H1 (cell line): ENCODE measurements at regions not wholly inside any gene's neighbourhood (a gene's known extent, or its start where the extent isn't known, plus 50 kb on each side); places are given as distances from the start of the nearest gene placed in this dataset.

Experiments
- ATF3 ChIP-seq: IDR thresholded peaks from 2 replicates; pipeline ENCODE4 v1.6.1; 2011; ENCODE audit warnings: low read depth, mild to moderate bottlenecking, low read length; ENCODE audit not compliant: insufficient read depth
- CTCF ChIP-seq, 3 experiments: IDR thresholded peaks; 1 replicate in 2 of 3; 2 replicates in 1 of 3; pipeline versions ENCODE4 v1.5.1 to v1.6.1; 2011; ENCODE audit warnings: low read length in 3 of 3, mild to moderate bottlenecking in 3 of 3, inconsistent platforms in 2 of 3, low read depth in 1 of 3, moderate library complexity in 1 of 3; ENCODE audit not compliant: insufficient read depth in 1 of 3; ENCODE audit errors: control extremely low read depth in 1 of 3
- EZH2 ChIP-seq: fragments of 200-600 bp; sonication (generic); IDR thresholded peaks from 2 replicates; pipeline ENCODE4 v1.7.1; 2012; ENCODE audit warnings: low read depth, mild to moderate bottlenecking, moderate library complexity, low read length, inconsistent platforms; ENCODE audit not compliant: severe bottlenecking
- HDAC6 ChIP-seq: IDR thresholded peaks from one replicate; pipeline ENCODE4 v1.7.1; 2012; ENCODE audit warnings: low read depth, mild to moderate bottlenecking, inconsistent platforms, low read length, moderate library complexity
- JUND ChIP-seq: IDR thresholded peaks from 2 replicates; pipeline ENCODE4 v1.6.1; 2011; ENCODE audit warnings: mild to moderate bottlenecking, improper control_type of control experiment, low read length
- MAX ChIP-seq: IDR thresholded peaks from 2 replicates; pipeline ENCODE4 v1.6.1; 2012; ENCODE audit warnings: inconsistent platforms
- POLR2A ChIP-seq, 2 experiments: IDR thresholded peaks; 1 replicate in 1 of 2; 2 replicates in 1 of 2; pipeline ENCODE4 v1.6.1; 2011; ENCODE audit warnings: low read depth in 2 of 2, low read length in 2 of 2, mild to moderate bottlenecking in 2 of 2; ENCODE audit errors: control extremely low read depth in 1 of 2
- SP1 ChIP-seq: IDR thresholded peaks from 2 replicates; pipeline ENCODE4 v1.6.1; 2011; ENCODE audit warnings: low read depth, low read length
- TAF1 ChIP-seq: IDR thresholded peaks from 2 replicates; pipeline ENCODE4 v1.6.1; 2011; ENCODE audit warnings: mild to moderate bottlenecking, low read depth, low read length

- TF ChIP-seq CTCF (IDR thresholded peaks at IDR 0.05; ENCODE audit: control extremely low read depth in 1 of 3, insufficient read depth in 1 of 3, low read depth in 1 of 3, low read length in 3 of 3): no peak
- no peak for TF ChIP-seq TAF1
- TF ChIP-seq MAX: no peak
- TF ChIP-seq JUND: no peak
- no peak for TF ChIP-seq SP1
- no peak for TF ChIP-seq EZH2
- no peak for TF ChIP-seq ATF3
- TF ChIP-seq HDAC6: no peak
- TF ChIP-seq POLR2A (IDR thresholded peaks at IDR 0.05; ENCODE audit: control extremely low read depth in 1 of 2, low read depth in 2 of 2, low read length in 2 of 2): no peak
Measured at GRCh38 chr2:138093455-138093854, 129.2 kb downstream of the HNMT start.
